ENCODE measurements at regions not wholly inside any gene's neighbourhood (a gene's known extent, or its start where the extent isn't known, plus 50 kb on each side); places are given as distances from the start of the nearest gene placed in this dataset.

GRCh38 chr3:25957026-25957425 lies 167.1 kb downstream of the OXSM start (continued):
- no peak for TF ChIP-seq CBX8 (IDR thresholded peaks at IDR 0.05; ENCODE audit: borderline replicate concordance, extremely low read depth, low read depth, low read length, poor library complexity, severe bottlenecking)
- no peak for TF ChIP-seq SAP30 (IDR thresholded peaks at IDR 0.05; ENCODE audit: borderline replicate concordance, insufficient read depth, low read depth, low read length, poor library complexity, severe bottlenecking)
- TF ChIP-seq RCOR1 (IDR thresholded peaks at IDR 0.05; ENCODE audit: borderline replicate concordance in 1 of 2, low read depth in 2 of 2, low read length in 2 of 2), result no peak
- TF ChIP-seq ZC3H11A (IDR thresholded peaks at IDR 0.05; ENCODE audit: low read depth, low read length), result no peak

- DNase-seq (ENCODE audit: extremely low read depth in 1 of 4, low spot score in 3 of 4), result no peak
- Histone ChIP-seq H3K27me3 (ENCODE audit: control insufficient read depth in 2 of 2, insufficient read depth in 2 of 2, low read length in 2 of 2) (no peaks in the 10 kb centered on the region), H3K9me1 (ENCODE audit: control insufficient read depth, insufficient read depth, low read length) (no peaks in the 10 kb centered on the region), H3K4me1 (replicated peaks in 1 of 2; ENCODE audit: control insufficient read depth in 2 of 2, insufficient read depth in 2 of 2, low read length in 2 of 2) (no peaks in the 10 kb centered on the region), H3K79me2 (ENCODE audit: control insufficient read depth, insufficient read depth, low read length) (no peaks in the 10 kb centered on the region), H3K36me3 (ENCODE audit: control insufficient read depth, insufficient read depth, low read length) (no peaks in the 10 kb centered on the region), H3K9me3 (replicated peaks; ENCODE audit: control insufficient read depth, insufficient read depth, low read depth, low read length) (no peaks in the 10 kb centered on the region; the same call in 1 of the 2 replicates), H4K20me1 (replicated peaks; ENCODE audit: control insufficient read depth, insufficient read depth, low read length) (no peaks in the 10 kb centered on the region), H3K4me3 (no peak overlapping the region), H3K9ac (ENCODE audit: insufficient read depth in 1 of 2, low read depth in 2 of 2, low read length in 2 of 2) (no peak overlapping the region), H3K4me2 (ENCODE audit: insufficient read depth, low read length) (no peak overlapping the region), H2AFZ (ENCODE audit: low read depth, low read length) (no peak overlapping the region), H3K27ac (ENCODE audit: extremely low read depth, low read depth, low read length) (no peak overlapping the region)
- BruUV-seq (replicated peaks), result no TSS peak
- in situ Hi-C loops (cut with MboI) (no loop called here), intact Hi-C loops (cut with micrococcal nuclease) (no loop called here)
- POLR2A ChIA-PET, result interaction anchor here (0.6 kb wide), 1 partner anchor 135 kb away, joined by 4 read pairs; no protein-coding TSS in a partner anchor
- ATAC-seq, result no peak
- no peak for FAIRE-seq
- CTCF ChIA-PET (ENCODE audit: low intra/inter-chr PET ratio), result no interaction called here
- WGBS (ENCODE audit: insufficient coverage, low coverage, missing lambda C conversion rate), result 9% methylated on average over 1 of the region's 1 CpG
- TF ChIP-seq BRF2 (IDR thresholded peaks at IDR 0.05; ENCODE audit: borderline replicate concordance, insufficient read depth, insufficient read length), result no peak
- TF ChIP-seq E2F5 (CRISPR knock-in tag; IDR thresholded peaks at IDR 0.05), result no peak
- no peak for TF ChIP-seq RBM25 (IDR thresholded peaks at IDR 0.05; ENCODE audit: low read depth, low read length, severe bottlenecking)
- TF ChIP-seq ZC3H8 (IDR thresholded peaks at IDR 0.05), result no peak
- no peak for TF ChIP-seq NBN (IDR thresholded peaks at IDR 0.05; ENCODE audit: low read depth)
- no peak for TF ChIP-seq TRIM24 (IDR thresholded peaks at IDR 0.05)
- no peak for TF ChIP-seq PKNOX1 (IDR thresholded peaks at IDR 0.05)
- TF ChIP-seq HSF4 (CRISPR knock-in tag; IDR thresholded peaks at IDR 0.05; ENCODE audit: borderline replicate concordance), result no peak
- TF ChIP-seq ZNF449 (CRISPR knock-in tag; IDR thresholded peaks at IDR 0.05), result no peak
- no peak for TF ChIP-seq SLC30A9 (CRISPR knock-in tag; IDR thresholded peaks at IDR 0.05)
- no peak for TF ChIP-seq NR2C2 (CRISPR knock-in tag; IDR thresholded peaks at IDR 0.05)
- no peak for TF ChIP-seq NR2C2 (tag; IDR thresholded peaks at IDR 0.05)
- TF ChIP-seq CEBPB (tag; IDR thresholded peaks at IDR 0.05), result no peak
Observed at GRCh38 chr3:25960776-25961175, 170.9 kb downstream of the OXSM start.

All from K562 (cell line).